ENCODE measurements at regions not wholly inside any gene's neighbourhood (a gene's known extent, or its start where the extent isn't known, plus 50 kb on each side); places are given as distances from the start of the nearest gene placed in this dataset.

DNA sequence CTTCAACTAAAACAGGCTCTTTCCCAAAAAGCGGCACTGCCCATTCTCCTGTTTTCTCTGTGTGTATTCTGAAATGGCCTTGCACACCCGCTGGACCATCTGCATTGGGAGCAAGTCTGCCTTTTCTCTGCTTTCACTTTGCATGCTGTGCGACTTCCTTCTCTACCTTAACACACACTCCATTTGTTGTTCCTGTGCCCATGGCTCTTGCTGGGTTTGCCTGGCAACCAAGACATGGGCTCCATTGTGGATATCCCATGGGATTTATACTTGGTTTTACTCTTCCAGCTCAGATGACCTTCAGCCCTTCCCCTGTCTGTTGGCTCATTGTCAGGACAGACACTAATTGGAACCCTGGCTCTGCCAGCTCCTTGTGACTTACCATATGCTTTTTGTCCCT is 465.3 kb downstream of the REEP3 start:
- no peak for DNase-seq (ENCODE audit: low spot score)
- ChIA-PET POLR2A (ENCODE audit: low non-redundant PET) (no interaction called here), CTCF (no interaction called here)
- TF ChIP-seq, protein P1, sequence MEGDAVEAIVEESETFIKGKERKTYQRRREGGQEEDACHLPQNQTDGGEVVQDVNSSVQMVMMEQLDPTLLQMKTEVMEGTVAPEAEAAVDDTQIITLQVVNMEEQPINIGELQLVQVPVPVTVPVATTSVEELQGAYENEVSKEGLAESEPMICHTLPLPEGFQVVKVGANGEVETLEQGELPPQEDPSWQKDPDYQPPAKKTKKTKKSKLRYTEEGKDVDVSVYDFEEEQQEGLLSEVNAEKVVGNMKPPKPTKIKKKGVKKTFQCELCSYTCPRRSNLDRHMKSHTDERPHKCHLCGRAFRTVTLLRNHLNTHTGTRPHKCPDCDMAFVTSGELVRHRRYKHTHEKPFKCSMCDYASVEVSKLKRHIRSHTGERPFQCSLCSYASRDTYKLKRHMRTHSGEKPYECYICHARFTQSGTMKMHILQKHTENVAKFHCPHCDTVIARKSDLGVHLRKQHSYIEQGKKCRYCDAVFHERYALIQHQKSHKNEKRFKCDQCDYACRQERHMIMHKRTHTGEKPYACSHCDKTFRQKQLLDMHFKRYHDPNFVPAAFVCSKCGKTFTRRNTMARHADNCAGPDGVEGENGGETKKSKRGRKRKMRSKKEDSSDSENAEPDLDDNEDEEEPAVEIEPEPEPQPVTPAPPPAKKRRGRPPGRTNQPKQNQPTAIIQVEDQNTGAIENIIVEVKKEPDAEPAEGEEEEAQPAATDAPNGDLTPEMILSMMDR (conservative IDR thresholded peaks at IDR 0.05; ENCODE audit: low read depth) = no peak
- no peak overlapping the region for H3K27ac ChIP-seq

DNA sequence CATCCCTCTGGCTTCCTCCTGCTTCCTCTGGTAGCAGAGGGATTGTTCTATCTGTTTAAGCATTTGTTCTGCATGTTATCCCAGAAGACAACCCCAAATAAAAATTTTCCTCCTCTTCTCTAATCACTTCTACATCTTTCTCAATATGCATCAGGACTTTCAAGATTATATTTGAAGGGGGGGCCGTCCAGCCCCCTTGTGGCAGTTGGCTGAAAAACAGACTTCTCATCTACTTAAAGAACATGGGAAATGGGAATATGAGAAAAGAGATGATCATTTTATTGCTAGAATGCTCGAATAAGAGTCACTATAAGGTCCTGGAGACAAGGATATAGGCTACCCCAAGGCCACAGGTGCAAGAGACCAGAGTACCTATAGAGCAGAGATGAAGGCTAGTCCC is 466.0 kb downstream of the REEP3 start:
- no peak overlapping the region for H3K27ac ChIP-seq
- ChIA-PET CTCF (no interaction called here), POLR2A (ENCODE audit: low non-redundant PET) (no interaction called here)
- TF ChIP-seq, protein P1 (conservative IDR thresholded peaks at IDR 0.05; ENCODE audit: low read depth) = no peak
- no peak for DNase-seq (ENCODE audit: low spot score)

DNA sequence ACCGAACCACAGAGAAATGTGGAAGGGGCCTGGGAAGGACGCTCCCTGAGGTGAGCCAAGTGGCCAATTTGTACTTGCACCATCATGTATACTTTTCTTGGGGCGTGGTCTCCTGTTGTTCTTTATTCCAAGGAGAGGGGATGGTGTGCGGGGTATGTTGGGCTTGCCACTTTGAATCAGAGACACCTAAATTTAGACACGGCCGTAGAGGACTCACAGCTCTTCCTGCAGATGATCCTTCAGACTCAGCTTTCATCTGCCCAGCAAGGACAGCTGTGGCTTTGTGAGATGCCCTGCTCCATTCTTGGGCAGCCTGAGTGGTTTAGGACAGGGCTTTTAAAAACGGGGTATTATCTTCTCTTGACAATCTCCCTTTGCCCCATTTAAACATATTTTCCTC is 473.2 kb downstream of the REEP3 start:
- ChIA-PET CTCF (no interaction called here), POLR2A (ENCODE audit: low non-redundant PET) (no interaction called here)
- no peak for DNase-seq (ENCODE audit: low spot score)
- H3K27ac ChIP-seq = no peak overlapping the region
- TF ChIP-seq, protein P1 (conservative IDR thresholded peaks at IDR 0.05; ENCODE audit: low read depth) = no peak

DNA sequence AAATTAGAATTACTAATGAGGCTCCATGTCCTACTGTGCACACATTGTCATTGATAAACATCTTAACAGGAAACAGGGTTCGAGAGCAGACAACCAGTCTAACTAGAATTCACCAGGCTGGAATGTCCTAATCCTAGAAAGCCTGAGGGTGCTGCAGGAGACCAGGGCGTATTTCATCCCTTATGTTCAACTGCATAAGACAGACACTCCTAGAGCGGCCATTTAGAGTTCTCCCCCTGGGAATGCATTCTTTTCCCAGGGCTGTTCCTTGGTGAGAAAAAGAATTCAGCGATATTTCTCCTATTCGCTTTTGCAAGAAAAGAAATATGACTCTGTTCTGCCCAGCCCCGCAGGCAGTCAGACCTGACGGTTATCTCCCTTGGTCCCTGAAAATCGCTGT is 486.0 kb downstream of the REEP3 start:
- CTCF ChIA-PET = no interaction called here
- DNase-seq (ENCODE audit: low spot score) = no peak
- TF ChIP-seq, protein P1 (conservative IDR thresholded peaks at IDR 0.05; ENCODE audit: low read depth) = no peak
- POLR2A ChIA-PET (ENCODE audit: low non-redundant PET) = no interaction called here
- H3K27ac ChIP-seq = no peak overlapping the region

DNA sequence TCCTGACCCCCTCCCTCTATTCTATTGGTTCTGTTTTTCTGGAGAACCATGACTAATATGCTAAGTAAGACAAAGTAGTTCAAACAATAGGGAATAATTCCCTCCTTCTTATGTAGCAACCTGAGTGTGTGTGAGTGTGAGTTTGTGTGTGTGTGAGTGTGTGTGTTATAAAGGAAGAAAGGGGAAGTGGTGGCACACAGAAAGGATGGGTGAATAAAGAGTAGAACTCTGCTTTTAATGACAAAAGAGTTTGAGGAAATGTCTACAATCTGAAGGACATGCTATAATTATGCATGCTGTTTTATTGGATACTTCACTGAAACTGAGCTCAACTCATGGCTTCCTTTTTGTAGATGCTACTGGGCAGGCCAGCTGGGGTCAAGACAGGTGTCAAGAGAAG is 489.5 kb downstream of the REEP3 start:
- H3K27ac ChIP-seq = no peak overlapping the region
- ChIA-PET CTCF (no interaction called here), POLR2A (ENCODE audit: low non-redundant PET) (no interaction called here)
- no peak for DNase-seq (ENCODE audit: low spot score)
- TF ChIP-seq, protein P1 (conservative IDR thresholded peaks at IDR 0.05; ENCODE audit: low read depth) = no peak

DNA sequence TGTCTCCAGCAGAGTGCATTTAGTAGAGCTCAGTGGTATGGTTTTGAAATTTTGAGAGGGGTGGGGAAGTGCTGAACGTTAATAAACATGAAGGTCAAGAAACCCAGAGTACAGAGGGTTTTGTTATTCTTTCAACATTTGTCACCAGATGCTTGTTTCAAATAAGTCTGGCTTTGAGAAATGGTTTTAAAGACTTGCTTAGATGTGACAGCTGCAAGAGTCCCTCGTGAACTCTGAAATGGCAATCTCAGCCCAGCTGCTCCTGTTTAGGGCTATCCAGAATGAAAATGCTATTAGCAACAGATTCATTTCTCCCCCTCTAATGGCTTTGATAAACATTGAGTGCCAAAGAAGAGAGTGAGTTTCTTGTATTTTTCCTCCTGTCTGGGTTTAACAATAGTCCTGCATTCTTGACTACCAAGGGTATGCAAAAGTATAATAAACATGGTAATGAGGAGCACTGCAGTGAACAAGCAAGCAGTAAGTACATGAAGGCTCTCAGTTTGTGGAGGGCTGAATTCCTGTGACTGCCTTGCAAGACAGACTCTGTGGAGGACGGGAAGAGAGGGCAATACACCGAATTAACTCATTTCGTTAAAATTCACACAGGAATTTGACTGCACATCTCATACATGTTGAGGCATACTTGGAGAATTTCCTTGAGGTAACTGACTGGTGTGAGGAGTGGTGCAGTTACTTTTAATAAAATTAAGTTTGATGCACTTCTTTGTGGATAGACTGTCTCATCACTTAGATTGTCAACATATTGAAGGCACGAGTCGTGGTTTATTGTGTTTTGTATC is 490.9 kb downstream of the REEP3 start:
- no peak overlapping the region for H3K27ac ChIP-seq
- POLR2A ChIA-PET (ENCODE audit: low non-redundant PET) = no interaction called here
- CTCF ChIA-PET = no interaction called here
- DNase-seq (ENCODE audit: low spot score) = no peak
- TF ChIP-seq, protein P1 (conservative IDR thresholded peaks at IDR 0.05; ENCODE audit: low read depth) = no peak

All from RWPE1 (cell line).